HG03135 (cell line): ENCODE measurements at regions not wholly inside any gene's neighbourhood (a gene's known extent, or its start where the extent isn't known, plus 50 kb on each side); places are given as distances from the start of the nearest gene placed in this dataset.

ENCODE experiments used
- ATAC-seq: cut with Tn5 transposase; IDR thresholded peaks from one replicate; pipeline ENCODE4 v1.9.1; 2021; ENCODE audit warnings: mild to moderate bottlenecking, moderate library complexity; ENCODE audit not compliant: unreplicated experiment

DNA sequence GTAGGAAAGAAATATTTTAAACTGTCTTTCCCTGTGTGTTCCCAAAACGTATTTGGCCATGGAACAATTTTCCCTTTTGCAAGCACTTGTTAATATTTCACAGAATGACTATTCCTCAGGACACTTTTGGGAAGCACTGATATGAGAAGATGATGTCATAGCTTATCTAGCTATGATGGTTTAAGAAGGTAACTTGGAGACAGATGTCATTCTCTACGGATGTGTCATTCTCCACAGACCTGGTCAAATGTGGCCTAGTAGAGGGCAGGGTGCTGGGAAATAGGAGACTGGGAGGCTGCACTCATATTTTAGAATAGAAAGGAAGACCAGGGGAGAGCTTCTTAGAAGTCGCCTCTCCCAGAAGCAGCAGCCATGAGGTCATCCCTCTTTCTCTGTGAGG lies 220.7 kb upstream of the GLI3 start:
- ATAC-seq, result no peak

DNA sequence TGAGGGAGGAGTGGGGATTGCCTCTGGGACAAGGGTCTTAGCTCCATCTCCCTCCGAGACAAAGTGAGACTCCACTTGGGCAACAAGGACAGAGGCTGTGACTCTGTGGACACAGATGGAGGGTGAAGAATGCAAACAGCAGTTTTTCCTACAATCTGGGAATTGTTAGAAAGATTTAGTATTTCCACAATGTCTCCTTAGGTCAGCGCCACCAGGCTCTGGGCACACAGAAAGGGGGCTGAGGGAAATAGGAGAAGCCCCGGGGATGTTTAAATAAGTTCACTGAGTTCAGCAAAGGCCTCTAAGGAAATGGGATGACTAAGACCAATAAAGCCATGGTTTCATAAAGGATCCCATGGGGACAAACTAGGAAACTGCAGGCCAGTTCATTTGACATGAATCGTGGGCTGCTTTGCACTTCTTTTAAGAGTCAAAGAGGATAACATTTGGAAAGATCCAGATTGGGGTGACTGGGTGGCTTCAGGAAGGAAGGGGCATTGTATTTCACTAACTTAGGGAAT lies 219.8 kb upstream of the GLI3 start:
- no peak for ATAC-seq

DNA sequence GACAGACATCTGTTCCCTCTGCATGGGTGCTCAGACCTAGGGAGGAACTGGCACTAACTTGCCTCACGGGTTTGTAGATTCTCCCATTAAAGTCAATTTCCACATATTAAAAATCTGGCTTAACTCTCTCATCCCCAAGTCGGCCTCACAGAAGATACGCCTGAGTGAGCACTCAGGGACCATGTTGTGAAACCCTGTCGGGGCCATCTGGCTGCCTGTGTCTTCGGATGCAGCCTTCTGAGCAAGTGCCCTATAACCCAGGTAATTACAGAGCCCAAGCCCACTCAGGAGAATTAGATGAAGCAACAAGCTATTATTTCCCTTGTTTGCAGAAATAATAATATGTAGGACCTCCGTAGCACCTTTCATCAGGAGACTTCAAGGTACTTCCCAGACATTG lies 219.3 kb upstream of the GLI3 start:
- ATAC-seq, result no peak

DNA sequence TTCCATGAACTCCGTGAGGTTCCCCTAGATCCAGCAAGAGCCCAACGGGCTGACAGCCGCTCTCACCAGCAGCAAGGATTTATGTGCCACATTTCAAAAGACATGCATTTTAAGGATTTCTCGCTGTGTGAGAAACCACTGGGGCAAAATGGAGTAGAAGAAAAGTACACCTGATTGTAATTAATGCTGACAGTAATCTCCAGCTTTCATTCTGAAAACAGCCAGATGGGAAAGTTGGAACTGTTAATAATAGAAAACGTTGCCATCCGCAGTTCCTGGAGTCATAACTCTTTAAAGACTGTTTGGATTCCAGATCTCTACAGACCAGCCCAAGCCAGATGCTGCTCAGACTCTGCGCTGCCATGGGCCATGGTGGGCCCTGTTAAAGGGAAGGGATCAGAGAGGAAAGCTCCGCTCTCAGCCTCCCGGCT lies 216.9 kb upstream of the GLI3 start:
- no peak for ATAC-seq

DNA sequence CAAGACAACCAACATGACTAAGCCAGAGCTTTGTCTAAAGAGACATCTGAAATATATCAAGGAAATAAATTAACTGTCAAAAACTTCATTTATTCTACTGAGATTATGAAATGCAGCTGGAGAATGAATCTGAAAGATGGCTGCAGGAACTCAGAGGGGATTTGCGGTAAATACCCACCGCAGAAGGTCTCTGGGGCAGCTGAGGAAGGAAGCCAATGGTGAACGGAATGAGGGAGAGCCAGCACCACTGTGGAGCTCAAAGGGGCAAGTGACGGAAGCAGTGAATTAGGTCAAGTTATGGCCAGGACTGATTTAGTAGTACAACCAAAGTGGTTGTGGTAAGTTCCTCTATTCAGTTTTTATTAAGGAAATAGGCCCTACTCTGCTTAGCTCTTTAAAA lies 215.3 kb upstream of the GLI3 start:
- ATAC-seq, result no peak

DNA sequence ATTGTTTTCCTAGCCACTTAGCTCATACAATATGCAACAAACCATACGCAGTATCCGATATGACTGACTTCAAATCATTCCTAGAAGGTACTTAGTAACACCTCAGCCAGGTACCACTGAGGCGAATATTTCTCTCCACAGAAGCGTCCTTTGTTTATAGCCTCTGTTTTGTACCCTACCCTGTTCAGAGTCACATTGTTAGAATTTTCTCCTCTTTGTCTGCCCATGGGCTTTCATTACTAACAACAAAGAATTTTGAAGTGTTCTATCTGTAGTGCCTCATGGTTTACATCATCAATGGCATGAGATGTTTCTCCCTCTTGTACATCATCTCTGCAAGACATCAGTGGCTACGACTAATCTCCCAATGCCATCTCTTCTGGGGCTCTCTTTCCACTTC lies 212.4 kb upstream of the GLI3 start:
- ATAC-seq, result no peak

DNA sequence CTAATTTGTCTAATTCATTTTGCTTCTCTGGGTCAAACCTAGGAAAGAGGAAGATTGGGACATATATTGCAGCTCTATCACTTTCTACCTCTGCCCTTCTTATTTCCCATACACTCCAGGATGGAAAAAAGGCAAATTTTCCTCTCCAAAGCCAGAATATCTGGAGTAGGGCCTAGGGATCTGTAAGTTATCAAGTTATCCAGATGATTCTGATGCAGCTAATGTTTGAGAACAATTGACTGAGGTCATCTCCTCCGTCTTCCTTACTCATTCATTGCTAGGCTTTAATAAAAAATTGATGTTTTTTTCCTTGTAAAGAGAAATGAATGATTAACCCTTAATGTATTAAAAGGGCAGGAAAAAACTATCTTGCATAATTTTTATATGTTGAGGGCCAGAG lies 211.9 kb upstream of the GLI3 start:
- ATAC-seq, result no peak

DNA sequence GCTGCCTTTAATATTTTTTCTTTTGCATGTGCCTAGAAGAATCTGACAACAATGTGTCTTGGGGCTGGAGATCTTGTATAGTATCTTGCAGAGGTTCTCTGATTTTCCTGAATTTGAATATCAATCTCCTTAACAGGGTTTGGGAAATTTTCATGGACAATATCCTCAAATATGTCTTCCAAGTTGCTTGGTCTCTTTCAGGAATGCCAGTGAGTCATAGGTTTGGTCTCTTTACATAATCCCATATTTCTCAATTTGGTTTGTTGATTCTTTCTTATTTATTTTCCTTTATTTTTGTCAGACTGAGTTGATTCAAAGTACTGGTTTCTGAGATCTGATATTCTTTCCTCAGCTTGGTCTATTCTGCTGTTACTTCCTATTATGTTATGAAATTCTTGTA lies 208.7 kb upstream of the GLI3 start:
- ATAC-seq, result no peak

DNA sequence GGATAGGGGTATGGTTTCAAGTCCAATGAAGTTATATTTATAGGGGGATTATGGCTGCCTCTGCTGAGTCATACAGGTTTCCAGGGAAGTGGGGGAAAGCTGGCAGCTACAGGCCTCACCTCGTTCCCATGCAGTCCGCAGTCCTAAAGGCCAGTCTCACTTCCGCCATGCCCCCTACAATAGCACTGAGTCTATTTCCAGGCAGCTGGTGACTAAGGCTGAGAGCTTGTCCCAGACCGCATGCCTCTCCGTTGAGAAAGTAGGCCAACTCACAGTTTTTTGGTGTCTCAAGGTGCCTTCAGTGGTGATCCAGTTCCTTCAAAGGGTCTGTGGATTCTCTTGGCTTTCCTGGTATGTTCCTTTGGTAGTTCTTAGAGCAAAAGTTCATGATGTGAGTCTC lies 203.9 kb upstream of the GLI3 start:
- no peak for ATAC-seq

DNA sequence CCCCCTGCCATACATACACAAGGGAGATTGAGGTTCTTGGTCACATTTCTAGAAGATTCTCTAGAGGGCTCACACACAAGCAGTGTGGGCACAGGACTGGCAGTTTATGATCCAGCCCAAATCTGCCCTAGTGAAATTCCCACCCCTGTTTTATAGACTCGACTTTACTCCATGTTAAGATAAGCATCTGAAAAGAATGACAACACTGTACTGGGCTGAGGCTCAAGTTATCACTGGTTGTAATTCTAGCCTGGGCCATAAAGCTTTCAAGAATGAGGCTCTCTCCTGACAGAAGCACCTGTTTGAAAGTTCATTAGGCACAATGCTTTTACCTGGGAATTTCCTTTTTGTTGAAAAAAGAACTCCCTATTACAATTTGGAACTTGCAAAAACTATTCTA lies 195.6 kb upstream of the GLI3 start:
- no peak for ATAC-seq

DNA sequence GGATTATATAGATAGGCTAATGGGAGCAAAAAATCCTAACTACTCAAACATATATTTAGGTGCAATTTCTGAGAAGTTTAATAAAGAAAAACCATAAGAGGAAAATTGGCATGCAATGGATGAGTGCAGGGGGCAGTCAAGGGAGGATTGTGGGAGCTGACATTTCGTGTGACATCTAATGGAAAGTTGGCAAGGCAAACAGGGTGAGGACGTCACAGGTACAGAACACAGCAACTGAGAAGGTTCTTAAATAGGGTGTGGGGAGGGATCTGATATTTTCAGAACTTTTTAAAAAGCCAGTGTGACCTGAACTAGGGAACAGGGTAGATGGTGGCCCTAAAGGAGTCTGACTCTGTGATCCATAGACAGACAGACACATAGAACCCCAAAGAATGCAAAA lies 194.9 kb upstream of the GLI3 start:
- no peak for ATAC-seq

DNA sequence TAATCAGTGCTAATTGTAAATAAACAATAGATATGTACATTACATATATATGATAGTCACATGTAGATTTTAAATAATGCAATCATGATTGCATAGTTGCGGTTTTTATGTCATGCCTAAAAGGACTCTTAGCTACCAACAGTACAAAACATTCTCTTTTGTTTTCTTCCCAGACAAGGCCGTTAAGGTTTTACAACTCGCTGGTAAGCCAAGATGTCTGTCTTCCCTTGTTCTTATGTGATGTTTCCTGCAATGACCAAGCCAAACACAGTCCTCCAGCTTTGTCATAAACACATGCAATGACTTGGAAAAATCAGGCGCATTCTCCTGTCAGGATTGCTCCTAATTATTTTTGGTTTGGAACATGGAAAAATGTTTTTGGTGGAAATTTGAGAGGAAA lies 192.3 kb upstream of the GLI3 start:
- no peak for ATAC-seq

DNA sequence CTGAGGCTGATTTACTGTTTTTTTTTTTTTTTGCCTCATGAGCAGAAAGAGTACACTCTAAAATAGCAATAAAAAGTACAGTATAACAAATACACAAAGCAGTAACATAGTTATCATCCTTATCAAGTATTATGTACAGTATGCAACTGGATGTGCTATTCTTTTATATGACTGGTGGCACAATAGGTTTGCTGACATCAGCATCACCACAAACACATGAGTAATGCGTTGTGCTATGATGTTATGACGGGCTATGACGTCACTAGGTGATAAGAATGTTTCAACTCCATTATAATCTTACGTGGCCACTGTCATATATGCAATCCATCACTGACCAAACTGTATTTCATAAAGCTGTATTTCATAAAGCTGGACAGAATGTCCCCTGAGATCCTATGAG lies 189.2 kb upstream of the GLI3 start:
- no peak for ATAC-seq

DNA sequence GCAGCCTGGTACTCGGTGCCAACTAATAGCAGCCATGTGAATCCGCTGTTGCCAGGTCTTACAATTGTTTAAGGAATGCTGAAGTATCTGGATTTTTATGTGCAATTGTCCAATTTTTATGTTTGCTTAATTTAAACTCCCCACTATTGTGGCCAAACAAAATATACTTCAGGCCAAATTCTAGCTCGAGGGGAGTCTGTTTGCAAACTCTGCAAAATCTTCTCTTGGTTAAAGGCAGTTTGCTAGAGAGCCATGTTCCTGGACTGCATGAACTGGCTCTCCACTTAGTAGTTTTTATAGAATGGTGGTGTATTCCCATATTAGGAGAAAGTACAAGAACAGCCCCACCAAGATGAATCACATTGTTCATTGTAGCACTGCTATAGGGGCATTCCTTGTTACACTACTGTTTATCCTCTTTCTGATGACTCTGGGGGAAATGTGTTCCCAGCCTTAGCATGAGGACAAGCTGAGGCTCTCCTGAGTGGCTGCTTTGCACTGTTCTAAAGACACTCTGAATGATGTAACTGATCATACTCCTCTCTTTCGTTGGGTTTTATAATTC lies 178.0 kb upstream of the GLI3 start:
- no peak for ATAC-seq

DNA sequence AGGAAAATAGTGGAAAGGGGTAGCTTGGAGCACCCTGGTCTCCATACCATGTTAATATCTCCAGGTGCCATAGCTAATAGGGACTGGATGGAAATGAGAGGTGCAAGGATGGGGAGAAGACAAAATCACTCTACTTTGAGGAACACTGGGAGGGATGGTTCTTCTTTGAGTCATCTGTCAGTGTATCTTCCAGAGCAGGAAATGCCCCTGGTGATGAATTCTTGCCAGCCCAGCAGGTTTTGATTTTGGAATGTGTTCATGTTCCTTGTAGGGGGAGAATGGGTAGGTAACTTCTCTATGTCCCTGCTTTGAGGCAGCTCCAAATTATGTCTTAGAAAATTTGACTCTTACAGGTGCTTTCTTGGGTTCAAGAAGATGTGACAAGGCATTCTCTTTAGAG lies 177.0 kb upstream of the GLI3 start:
- ATAC-seq, result no peak

DNA sequence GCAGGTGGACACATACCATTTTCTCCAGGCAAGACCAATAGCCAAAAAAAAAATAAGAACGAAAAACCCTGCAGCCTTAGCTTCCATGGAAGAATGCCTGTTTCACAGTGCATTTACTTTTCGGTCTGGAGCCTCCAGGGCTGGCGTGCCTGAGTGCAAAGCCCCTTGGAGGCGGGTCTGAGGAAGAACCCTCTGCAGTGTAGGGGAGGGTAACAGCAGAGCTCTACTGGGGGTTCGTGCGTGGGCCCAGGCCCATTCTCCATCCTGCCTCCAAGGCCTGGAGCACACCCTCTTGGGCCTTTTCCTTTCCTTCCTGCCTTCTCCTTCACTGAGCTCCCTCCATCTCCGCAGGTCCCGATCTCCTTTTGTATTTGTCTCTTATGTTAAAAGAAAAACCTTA lies 172.3 kb upstream of the GLI3 start:
- no peak for ATAC-seq

DNA sequence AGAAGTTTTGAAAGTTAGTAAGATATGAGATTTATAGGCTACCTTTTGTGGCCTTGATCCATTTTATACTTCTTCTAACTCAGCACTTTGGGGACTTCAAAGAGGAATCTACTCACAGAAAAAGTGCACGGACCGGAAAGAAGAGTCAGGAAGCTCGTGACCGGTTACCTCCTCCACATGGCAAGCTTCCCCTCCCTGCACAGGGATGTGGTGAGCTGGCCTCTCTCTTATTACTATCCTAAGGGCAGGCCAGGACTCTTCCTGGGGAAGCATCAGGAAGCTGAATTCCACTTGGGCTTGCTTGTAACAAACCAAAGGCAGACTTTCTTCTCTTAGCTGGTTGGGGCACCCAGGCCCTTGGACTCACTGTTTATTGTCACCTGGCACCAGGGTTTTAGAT lies 170.8 kb upstream of the GLI3 start:
- no peak for ATAC-seq

DNA sequence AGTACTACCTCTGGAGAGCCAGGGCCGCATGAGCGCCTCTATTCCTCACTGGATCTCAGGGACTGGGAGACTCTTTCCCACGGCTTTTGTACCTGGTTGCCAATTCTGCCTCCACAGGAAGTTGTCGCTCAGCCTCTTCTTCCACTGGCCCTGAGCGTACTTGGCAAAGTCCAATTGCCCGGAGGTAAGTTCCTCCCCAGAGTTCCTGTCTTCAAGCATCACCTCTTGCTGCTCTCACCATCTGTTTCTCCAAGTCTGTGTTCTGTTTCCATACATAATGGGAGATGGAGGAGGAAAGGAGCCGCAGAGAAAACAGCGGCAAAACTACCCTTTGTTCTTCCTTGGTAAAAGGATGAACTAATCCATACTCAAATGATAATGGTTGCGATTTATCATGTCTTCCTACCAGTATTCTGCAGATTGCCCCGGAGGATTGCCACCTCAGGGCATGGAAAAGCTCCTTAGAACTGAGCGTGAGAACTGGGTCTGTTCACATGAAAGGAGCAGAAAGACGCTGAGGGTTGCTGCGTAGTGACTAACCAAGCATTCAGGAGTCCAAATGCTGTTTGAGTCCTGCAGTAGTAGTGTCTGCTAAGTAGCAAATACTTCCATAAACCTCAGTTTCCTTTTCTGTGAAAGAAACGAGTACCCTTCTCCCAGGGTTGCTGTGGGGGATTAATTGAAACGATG lies 170.2 kb upstream of the GLI3 start:
- ATAC-seq, result no peak

DNA sequence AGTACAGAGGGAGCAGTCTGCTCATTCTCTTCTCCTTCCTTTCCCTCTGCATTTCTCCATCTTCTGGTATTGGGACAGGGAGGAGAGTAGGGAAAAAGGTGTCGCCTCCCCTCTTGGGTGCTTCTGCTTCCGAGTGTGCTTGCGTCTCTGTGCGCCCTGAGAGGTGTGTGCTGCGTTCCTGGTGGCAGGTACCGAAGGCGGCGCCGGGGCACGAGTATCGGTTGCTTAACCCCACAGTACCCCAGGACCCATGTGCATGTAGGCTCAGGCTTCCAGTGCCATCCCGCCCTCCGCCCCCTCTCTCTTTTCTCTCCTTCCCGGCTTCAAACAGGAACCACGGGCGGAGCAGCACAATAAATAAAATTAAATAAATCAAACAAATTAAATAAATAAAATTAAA lies 169.3 kb upstream of the GLI3 start:
- no peak for ATAC-seq

DNA sequence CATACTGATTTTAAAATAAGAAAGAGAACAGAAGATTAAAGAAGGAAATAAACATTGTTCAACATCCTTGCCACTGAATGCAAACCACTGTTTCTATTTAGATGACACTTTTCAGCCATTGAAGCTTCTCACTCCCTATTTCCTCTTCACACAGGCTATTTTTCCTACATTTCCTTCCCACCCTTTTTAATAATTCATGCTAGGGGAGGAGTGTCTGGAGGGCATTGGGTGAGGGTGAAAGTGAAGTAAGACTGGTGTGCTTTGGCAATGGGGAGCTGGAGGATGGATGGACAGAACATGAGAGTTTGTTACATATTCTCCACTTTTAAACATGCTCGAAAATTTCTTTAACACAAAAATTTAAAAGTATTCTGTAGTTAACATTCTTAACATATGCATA lies 168.8 kb upstream of the GLI3 start:
- no peak for ATAC-seq

DNA sequence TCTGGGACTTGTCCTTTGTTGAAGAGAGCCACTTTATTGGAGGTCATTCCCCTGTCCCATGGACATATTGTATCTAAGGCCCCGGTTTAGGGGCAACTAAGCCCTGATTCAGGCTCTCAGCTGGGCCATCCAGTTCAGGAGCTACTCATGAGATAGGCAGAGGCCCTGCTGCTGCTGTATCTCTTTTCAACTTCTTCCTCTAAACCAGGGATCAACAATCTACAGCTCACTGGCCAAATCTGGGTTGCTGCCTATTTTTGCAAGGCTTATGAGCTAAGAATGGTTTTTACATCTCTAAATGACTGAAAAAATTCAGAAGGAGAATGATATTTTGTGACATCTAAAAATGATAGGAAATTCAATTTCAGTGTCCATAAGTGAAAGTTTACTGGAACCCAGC lies 166.8 kb upstream of the GLI3 start:
- ATAC-seq, result no peak

DNA sequence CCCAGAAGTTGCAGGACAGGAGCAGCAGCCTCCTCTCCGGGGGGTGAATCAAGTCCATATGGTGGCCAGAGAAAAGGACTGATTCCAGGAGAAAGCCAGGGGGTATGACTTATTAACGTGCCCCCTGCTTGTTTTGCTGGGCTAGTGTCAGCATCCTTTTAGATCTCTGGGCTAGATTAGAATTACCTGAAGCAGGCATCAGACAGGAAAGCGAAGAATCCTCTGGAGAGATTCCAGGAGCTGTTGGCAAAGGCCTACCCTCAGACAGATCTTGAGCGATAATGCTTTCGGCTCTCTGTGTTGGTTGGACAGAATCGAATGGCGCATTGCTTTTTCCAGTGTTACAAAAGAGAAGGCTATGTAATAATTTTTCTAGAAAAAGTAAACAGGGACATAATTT lies 164.0 kb upstream of the GLI3 start:
- no peak for ATAC-seq

DNA sequence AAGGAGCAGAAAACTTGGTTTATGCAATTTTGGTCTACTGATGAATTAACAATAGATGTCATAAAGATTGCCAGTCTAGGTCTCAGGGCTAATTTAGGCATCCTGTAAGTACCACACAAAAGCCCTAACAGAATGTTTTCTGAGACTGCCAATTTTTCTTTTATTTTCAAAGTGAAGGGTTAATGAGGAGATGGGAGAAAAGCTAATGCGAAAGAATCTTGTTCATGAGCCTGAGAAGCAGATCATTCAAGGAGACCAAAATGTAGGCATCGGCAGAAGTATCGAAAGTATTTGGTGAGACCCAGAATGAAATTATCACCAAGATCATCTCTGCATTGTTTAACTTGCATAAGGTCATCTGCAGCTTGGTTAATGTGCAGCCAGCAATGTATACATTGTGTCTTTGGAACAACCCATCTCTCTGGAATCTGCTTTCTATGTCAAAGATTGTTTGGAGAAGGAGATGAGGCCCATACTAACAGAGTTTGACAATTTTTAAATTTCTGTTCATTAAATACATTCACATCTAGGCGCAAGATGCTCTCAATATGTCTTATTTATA lies 163.3 kb upstream of the GLI3 start:
- no peak for ATAC-seq
